ENCODE measurements at regions not wholly inside any gene's neighbourhood (a gene's known extent, or its start where the extent isn't known, plus 50 kb on each side); places are given as distances from the start of the nearest gene placed in this dataset.

GRCh38 chr2:129609224-129609623 is 370.2 kb upstream of the RAB6C start:
- TF ChIP-seq CTCF (IDR thresholded peaks at IDR 0.05; ENCODE audit: insufficient read depth, low read length, poor library complexity, severe bottlenecking), result no peak
- no peak for TF ChIP-seq EZH2phosphoT487 (conservative IDR thresholded peaks at IDR 0.05; ENCODE audit: low read length)
